Caco-2 (cell line): ENCODE measurements at regions not wholly inside any gene's neighbourhood (a gene's known extent, or its start where the extent isn't known, plus 50 kb on each side); places are given as distances from the start of the nearest gene placed in this dataset.

ENCODE experiments used
- BruUV-seq: library from RNA; stranded (reverse); fragments of 400-500 nt; replicated peaks from 2 replicates; lab custom pipeline; 2021; lab: Mats Ljungman, UMichigan
- CTCF ChIA-PET: fragments of 300-600 bp; sonication (Branson Sonifier 250); formaldehyde crosslinking; loops from one replicate; lab custom pipeline; 2022; ENCODE audit warnings: antibody characterized with exemption; lab: Charles Lee
- POLR2A ChIA-PET: fragments of 300-600 bp; sonication (Branson Sonifier 250); formaldehyde crosslinking; loops from one replicate; lab custom pipeline; 2022; ENCODE audit warnings: antibody characterized with exemption; lab: Charles Lee
- DNase-seq, 2 experiments: peaks; one replicate each; pipeline versions ENCODE4 v3.0.0 to v3.0.0-alpha.2; 2020 to 2022
- H3K27me3 ChIP-seq: replicated peaks from 2 replicates; pipeline ENCODE4 v1.6.0; 2011; ENCODE audit warnings: low read length; ENCODE audit not compliant: control insufficient read depth, insufficient read depth
- H3K36me3 ChIP-seq: 2 replicates; pipeline ENCODE4 v1.5.1; 2011; ENCODE audit warnings: low read length; ENCODE audit not compliant: control insufficient read depth, insufficient read depth
- H3K4me1 ChIP-seq: fragments of 250-450 bp; sonication (Bioruptor Pico); 2 replicates; pipeline ENCODE4 v1.5.1; 2020; ENCODE audit warnings: mild to moderate bottlenecking
- H3K4me3 ChIP-seq: 2 replicates; pipeline ENCODE4 v1.5.1; 2011; ENCODE audit warnings: low read depth, mild to moderate bottlenecking, control low read depth, low read length
- H3K9me3 ChIP-seq: fragments of 250-450 bp; sonication (Bioruptor Pico); 2 replicates; pipeline ENCODE4 v1.5.1; 2020; ENCODE audit warnings: mild to moderate bottlenecking, moderate library complexity
- H3K27ac Mint-ChIP-seq: one replicate; pipeline ENCODE4 v1.8.0; 2022; ENCODE audit warnings: mixed read lengths; ENCODE audit not compliant: unreplicated experiment
- H3K27me3 Mint-ChIP-seq: one replicate; pipeline ENCODE4 v1.8.0; 2022; ENCODE audit warnings: mixed read lengths; ENCODE audit not compliant: insufficient read depth, unreplicated experiment
- H3K36me3 Mint-ChIP-seq: one replicate; pipeline ENCODE4 v1.8.0; 2022; ENCODE audit warnings: mild to moderate bottlenecking, mixed read lengths; ENCODE audit not compliant: insufficient read depth, unreplicated experiment
- H3K4me1 Mint-ChIP-seq: one replicate; pipeline ENCODE4 v1.8.0; 2022; ENCODE audit warnings: low read depth, mixed read lengths; ENCODE audit not compliant: unreplicated experiment
- H3K4me3 Mint-ChIP-seq: one replicate; pipeline ENCODE4 v1.8.0; 2022; ENCODE audit warnings: mild to moderate bottlenecking, moderate library complexity, mixed read lengths; ENCODE audit not compliant: unreplicated experiment
- H3K9me3 Mint-ChIP-seq: one replicate; pipeline ENCODE4 v1.8.0; 2022; ENCODE audit warnings: mixed read lengths; ENCODE audit not compliant: unreplicated experiment
- intact Hi-C: fragments of 100-400 bp; cut with micrococcal nuclease; formaldehyde crosslinking; loops from one replicate; pipeline ENCODE4 v1.10.0; 2022; ENCODE audit not compliant: unreplicated experiment
- TF ChIP-seq, protein P1 (sequence below), 2 experiments: fragments of 200-600 bp in 1 of 2; IDR thresholded peaks; 1 replicate in 1 of 2; 2 replicates in 1 of 2; pipeline versions ENCODE4 v1.5.1 to v1.8.0; 2011 to 2022; ENCODE audit warnings: antibody characterized with exemption in 1 of 2, control low read depth in 1 of 2, inconsistent platforms in 1 of 2, low read depth in 1 of 2, low read length in 1 of 2, mild to moderate bottlenecking in 1 of 2, moderate library complexity in 1 of 2; ENCODE audit not compliant: insufficient read depth in 1 of 2, severe bottlenecking in 1 of 2, unreplicated experiment in 1 of 2

DNA sequence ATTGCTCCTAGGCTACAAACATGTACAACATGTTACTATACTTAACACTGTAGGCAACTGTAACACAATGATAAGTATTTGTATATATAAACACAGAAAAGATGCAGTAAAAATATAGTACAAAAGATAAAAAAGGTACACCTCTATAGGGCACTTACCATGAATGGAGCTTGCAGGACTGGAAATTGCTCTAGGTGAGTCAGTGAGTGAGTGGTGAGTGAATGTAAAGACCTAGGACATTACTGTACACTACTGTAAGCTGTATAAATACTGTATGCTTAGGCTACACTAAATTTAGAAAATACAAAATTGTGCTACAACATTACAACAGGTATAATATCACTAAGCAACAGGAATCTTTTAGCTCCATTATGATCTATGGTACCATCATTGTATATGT lies 312.0 kb upstream of the PREP start:
- Mint-ChIP-seq H3K4me1 (no peaks in the 10 kb centered on the region), H3K4me3 (no peak overlapping the region), H3K27me3 (no peaks in the 10 kb centered on the region), H3K9me3 (peaks cover 43% of the 10 kb centered on the region), H3K27ac (no peak overlapping the region), H3K36me3 (no peaks in the 10 kb centered on the region)
- H3K4me3 ChIP-seq = no peak overlapping the region
- intact Hi-C loops = no loop called here
- no peaks in the 10 kb centered on the region for H3K27me3 ChIP-seq
- TF ChIP-seq, protein P1, sequence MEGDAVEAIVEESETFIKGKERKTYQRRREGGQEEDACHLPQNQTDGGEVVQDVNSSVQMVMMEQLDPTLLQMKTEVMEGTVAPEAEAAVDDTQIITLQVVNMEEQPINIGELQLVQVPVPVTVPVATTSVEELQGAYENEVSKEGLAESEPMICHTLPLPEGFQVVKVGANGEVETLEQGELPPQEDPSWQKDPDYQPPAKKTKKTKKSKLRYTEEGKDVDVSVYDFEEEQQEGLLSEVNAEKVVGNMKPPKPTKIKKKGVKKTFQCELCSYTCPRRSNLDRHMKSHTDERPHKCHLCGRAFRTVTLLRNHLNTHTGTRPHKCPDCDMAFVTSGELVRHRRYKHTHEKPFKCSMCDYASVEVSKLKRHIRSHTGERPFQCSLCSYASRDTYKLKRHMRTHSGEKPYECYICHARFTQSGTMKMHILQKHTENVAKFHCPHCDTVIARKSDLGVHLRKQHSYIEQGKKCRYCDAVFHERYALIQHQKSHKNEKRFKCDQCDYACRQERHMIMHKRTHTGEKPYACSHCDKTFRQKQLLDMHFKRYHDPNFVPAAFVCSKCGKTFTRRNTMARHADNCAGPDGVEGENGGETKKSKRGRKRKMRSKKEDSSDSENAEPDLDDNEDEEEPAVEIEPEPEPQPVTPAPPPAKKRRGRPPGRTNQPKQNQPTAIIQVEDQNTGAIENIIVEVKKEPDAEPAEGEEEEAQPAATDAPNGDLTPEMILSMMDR (IDR thresholded peaks at IDR 0.05; ENCODE audit: insufficient read depth in 1 of 2, low read depth in 1 of 2, low read length in 1 of 2, severe bottlenecking in 1 of 2, unreplicated experiment in 1 of 2) = no peak
- ChIA-PET POLR2A (no interaction called here), CTCF (no interaction called here)
- DNase-seq = no peak
- BruUV-seq = no TSS peak
- no peaks in the 10 kb centered on the region for H3K36me3 ChIP-seq
- H3K9me3 ChIP-seq = peaks cover 33% of the 10 kb centered on the region
- no peaks in the 10 kb centered on the region for H3K4me1 ChIP-seq

DNA sequence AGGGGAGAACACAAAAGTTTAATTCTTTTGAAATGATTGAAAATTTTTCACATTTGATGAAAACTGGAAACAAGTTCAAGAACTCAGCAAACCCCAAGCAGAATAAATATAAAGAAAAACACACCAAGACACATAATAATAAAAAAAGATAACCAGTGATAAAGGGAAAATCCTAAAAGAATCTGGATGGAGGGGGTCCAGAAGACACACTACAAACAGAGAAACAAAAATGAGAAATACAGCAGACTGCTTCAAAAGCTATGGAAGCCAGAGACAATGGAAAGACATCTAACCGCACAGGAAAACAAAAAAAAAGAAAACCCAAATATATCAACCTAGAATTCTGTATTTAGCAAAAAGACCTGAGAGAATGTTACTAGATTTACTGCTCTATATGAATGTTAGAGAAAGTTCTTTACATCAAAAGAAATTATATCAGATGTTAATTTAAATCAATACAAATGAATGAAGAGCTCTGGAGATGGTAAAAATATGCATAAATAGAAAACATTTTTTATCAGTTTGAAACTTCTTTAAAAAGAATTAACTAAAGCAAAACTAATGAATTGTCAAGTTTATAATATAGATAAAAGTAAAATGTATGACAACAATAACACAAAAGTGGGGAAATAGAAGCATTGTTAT lies 310.7 kb upstream of the PREP start:
- H3K9me3 ChIP-seq = peaks cover 33% of the 10 kb centered on the region
- Mint-ChIP-seq H3K9me3 (peaks cover 43% of the 10 kb centered on the region), H3K27ac (no peak overlapping the region), H3K36me3 (no peaks in the 10 kb centered on the region), H3K4me1 (no peaks in the 10 kb centered on the region), H3K27me3 (no peaks in the 10 kb centered on the region), H3K4me3 (no peak overlapping the region)
- CTCF ChIA-PET = no interaction called here
- BruUV-seq = no TSS peak
- H3K27me3 ChIP-seq = no peaks in the 10 kb centered on the region
- intact Hi-C loops = no loop called here
- DNase-seq = no peak
- POLR2A ChIA-PET = no interaction called here
- no peaks in the 10 kb centered on the region for H3K36me3 ChIP-seq
- no peak overlapping the region for H3K4me3 ChIP-seq
- TF ChIP-seq, protein P1 (IDR thresholded peaks at IDR 0.05; ENCODE audit: insufficient read depth in 1 of 2, low read depth in 1 of 2, low read length in 1 of 2, severe bottlenecking in 1 of 2, unreplicated experiment in 1 of 2) = no peak
- H3K4me1 ChIP-seq = no peaks in the 10 kb centered on the region

DNA sequence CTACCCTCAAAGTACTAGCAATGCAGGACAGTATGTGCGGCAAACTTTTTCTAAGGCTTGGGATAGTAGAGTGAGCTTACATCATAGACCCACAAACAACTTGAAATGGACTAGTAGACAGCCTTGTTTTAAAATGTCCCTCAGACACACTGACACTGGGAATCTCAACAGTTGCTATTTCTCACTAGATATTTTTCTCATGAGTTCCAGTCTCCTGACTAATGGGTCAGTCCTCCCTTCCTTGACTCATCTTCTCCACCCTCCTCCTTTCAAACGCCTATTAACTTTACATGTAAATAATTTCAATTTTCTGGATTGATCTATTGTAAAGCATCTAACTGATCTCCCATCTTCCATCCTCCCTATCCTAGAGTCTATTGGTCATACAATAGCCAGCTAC lies 308.3 kb upstream of the PREP start:
- Mint-ChIP-seq H3K27ac (no peak overlapping the region), H3K36me3 (no peaks in the 10 kb centered on the region), H3K27me3 (no peaks in the 10 kb centered on the region), H3K9me3 (peaks cover 34% of the 10 kb centered on the region), H3K4me1 (no peaks in the 10 kb centered on the region), H3K4me3 (no peak overlapping the region)
- Histone ChIP-seq H3K9me3 (peaks cover 33% of the 10 kb centered on the region), H3K27me3 (no peaks in the 10 kb centered on the region), H3K4me1 (no peaks in the 10 kb centered on the region), H3K36me3 (no peaks in the 10 kb centered on the region), H3K4me3 (no peak overlapping the region)
- POLR2A ChIA-PET = no interaction called here
- CTCF ChIA-PET = no interaction called here
- intact Hi-C loops = no loop called here
- DNase-seq = no peak
- no TSS peak for BruUV-seq
- TF ChIP-seq, protein P1 (IDR thresholded peaks at IDR 0.05; ENCODE audit: insufficient read depth in 1 of 2, low read depth in 1 of 2, low read length in 1 of 2, severe bottlenecking in 1 of 2, unreplicated experiment in 1 of 2) = no peak
